A673 (cell line): ENCODE measurements at regions not wholly inside any gene's neighbourhood (a gene's known extent, or its start where the extent isn't known, plus 50 kb on each side); places are given as distances from the start of the nearest gene placed in this dataset.

Experiments
- BruUV-seq: library from RNA; stranded (reverse); fragments of 400-500 nt; replicated peaks from 2 replicates; lab custom pipeline; 2021; lab: Mats Ljungman, UMichigan
- CTCF ChIA-PET: fragments of 300-600 bp; sonication (Branson Sonifier 250); formaldehyde crosslinking; loops from one replicate; lab custom pipeline; 2022; ENCODE audit warnings: antibody characterized with exemption; lab: Charles Lee
- POLR2A ChIA-PET: fragments of 300-600 bp; sonication (Branson Sonifier 250); formaldehyde crosslinking; loops from one replicate; lab custom pipeline; 2022; ENCODE audit warnings: antibody characterized with exemption; ENCODE audit not compliant: low non-redundant PET; lab: Charles Lee
- DNase-seq: peaks from one replicate; pipeline ENCODE4 v3.0.0-alpha.2; 2015; ENCODE audit warnings: low spot score
- H3K27ac ChIP-seq: fragments of 200-600 bp; sonication (generic); 2 replicates; pipeline ENCODE4 v1.5.1; 2016; ENCODE audit warnings: mixed run types, low read depth, mild to moderate bottlenecking, mixed read lengths, antibody characterized with exemption, low read length; ENCODE audit not compliant: poor library complexity, severe bottlenecking
- H3K27me3 ChIP-seq: fragments of 200-600 bp; sonication (generic); replicated peaks from 2 replicates; pipeline ENCODE4 v1.6.1; 2017; ENCODE audit warnings: mixed run types, low read depth, mild to moderate bottlenecking, mixed read lengths, antibody characterized with exemption, low read length; ENCODE audit not compliant: insufficient read depth, poor library complexity
- H3K36me3 ChIP-seq: fragments of 200-600 bp; sonication (generic); 2 replicates; pipeline ENCODE4 v1.6.1; 2016; ENCODE audit warnings: mixed run types, mild to moderate bottlenecking, mixed read lengths, antibody characterized with exemption, low read length; ENCODE audit not compliant: insufficient read depth, poor library complexity, severe bottlenecking
- H3K4me1 ChIP-seq: fragments of 200-600 bp; sonication (generic); 2 replicates; pipeline ENCODE4 v1.6.1; 2017; ENCODE audit warnings: mixed run types, mild to moderate bottlenecking, mixed read lengths, antibody characterized with exemption, low read length; ENCODE audit not compliant: insufficient read depth, poor library complexity, severe bottlenecking
- H3K4me3 ChIP-seq: fragments of 200-600 bp; sonication (generic); 2 replicates; pipeline ENCODE4 v1.5.1; 2016; ENCODE audit warnings: low read depth, mixed run types, mild to moderate bottlenecking, mixed read lengths, low read length; ENCODE audit not compliant: poor library complexity, severe bottlenecking
- H3K9me3 ChIP-seq: fragments of 200-600 bp; sonication (generic); 2 replicates; pipeline ENCODE4 v1.6.1; 2016; ENCODE audit warnings: mixed run types, low read depth, mild to moderate bottlenecking, mixed read lengths, antibody characterized with exemption, low read length; ENCODE audit not compliant: poor library complexity, severe bottlenecking
- EZH2 ChIP-seq: fragments of 200-600 bp; sonication (generic); IDR thresholded peaks from 2 replicates; pipeline ENCODE4 v1.6.1; 2017; ENCODE audit warnings: borderline replicate concordance, low read depth, mild to moderate bottlenecking, mixed read lengths, antibody characterized with exemption, low read length; ENCODE audit not compliant: poor library complexity, severe bottlenecking
- intact Hi-C: fragments of 100-400 bp; cut with micrococcal nuclease; formaldehyde crosslinking; loops from one replicate; pipeline ENCODE4 v1.10.0; 2022; ENCODE audit not compliant: unreplicated experiment
- TF ChIP-seq, protein P1 (sequence below): fragments of 300-800, 200-600 bp; sonication (generic); conservative IDR thresholded peaks from 2 replicates; pipeline ENCODE4 v1.5.1; 2017; ENCODE audit warnings: low read depth, mild to moderate bottlenecking, antibody characterized with exemption, low read length, moderate library complexity, mixed read lengths

DNA sequence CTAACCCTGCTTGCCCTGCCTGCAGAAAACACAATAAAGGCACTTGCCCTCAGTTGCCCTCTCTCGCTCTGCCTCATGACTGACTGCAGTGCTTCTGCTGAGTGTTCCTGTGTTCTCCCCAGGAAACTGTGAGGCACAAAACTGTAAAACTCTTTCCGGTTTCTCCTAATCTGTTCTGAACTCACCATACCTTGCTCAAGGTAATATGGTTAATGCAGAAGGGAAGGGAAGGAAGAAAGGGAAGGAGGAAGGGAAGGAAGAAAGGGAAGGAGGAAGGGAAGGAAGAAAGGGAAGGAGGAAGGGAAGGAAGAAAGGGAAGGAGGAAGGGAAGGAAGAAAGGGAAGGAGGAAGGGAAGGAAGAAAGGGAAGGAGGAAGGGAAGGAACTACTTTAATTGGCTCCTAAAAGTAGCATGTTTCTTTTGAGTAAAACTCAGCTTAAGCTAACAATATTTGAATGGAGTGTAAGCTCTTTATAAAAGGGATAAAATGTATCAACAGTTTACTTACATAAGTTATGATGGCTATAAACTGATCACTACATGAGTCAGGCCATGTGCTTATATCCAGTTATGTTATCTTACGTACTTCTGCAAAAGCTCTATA, 334.0 kb upstream of the CLEC14A start:
- BruUV-seq: no TSS peak

GRCh38 chr14:38583471-38583870, 327.6 kb upstream of the CLEC14A start:
- intact Hi-C loops: no loop called here
- no TSS peak for BruUV-seq
- Histone ChIP-seq H3K4me3 (no peak overlapping the region), H3K27me3 (no peaks in the 10 kb centered on the region), H3K36me3 (no peaks in the 10 kb centered on the region), H3K4me1 (peaks cover 9% of the 10 kb centered on the region), H3K27ac (no peak overlapping the region), H3K9me3 (peaks cover 5% of the 10 kb centered on the region)
- POLR2A ChIA-PET: no interaction called here
- CTCF ChIA-PET: no interaction called here
- TF ChIP-seq, protein P1, sequence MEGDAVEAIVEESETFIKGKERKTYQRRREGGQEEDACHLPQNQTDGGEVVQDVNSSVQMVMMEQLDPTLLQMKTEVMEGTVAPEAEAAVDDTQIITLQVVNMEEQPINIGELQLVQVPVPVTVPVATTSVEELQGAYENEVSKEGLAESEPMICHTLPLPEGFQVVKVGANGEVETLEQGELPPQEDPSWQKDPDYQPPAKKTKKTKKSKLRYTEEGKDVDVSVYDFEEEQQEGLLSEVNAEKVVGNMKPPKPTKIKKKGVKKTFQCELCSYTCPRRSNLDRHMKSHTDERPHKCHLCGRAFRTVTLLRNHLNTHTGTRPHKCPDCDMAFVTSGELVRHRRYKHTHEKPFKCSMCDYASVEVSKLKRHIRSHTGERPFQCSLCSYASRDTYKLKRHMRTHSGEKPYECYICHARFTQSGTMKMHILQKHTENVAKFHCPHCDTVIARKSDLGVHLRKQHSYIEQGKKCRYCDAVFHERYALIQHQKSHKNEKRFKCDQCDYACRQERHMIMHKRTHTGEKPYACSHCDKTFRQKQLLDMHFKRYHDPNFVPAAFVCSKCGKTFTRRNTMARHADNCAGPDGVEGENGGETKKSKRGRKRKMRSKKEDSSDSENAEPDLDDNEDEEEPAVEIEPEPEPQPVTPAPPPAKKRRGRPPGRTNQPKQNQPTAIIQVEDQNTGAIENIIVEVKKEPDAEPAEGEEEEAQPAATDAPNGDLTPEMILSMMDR: no peak
- no peak for TF ChIP-seq EZH2
- DNase-seq: no peak

More for the DNA sequence above, 334.0 kb upstream of the CLEC14A start:
- ChIA-PET CTCF (no interaction called here), POLR2A (interaction anchor here (0.7 kb wide), 1 partner anchor 74 kb away, joined by 8 read pairs; no protein-coding TSS in a partner anchor)
- TF ChIP-seq, protein P1: no peak
- no peak for TF ChIP-seq EZH2
- intact Hi-C loops: no loop called here
- DNase-seq: no peak
- Histone ChIP-seq H3K4me1 (no peaks in the 10 kb centered on the region), H3K4me3 (no peak overlapping the region), H3K27ac (no peak overlapping the region), H3K27me3 (no peaks in the 10 kb centered on the region), H3K36me3 (no peaks in the 10 kb centered on the region), H3K9me3 (peaks cover 5% of the 10 kb centered on the region)

DNA sequence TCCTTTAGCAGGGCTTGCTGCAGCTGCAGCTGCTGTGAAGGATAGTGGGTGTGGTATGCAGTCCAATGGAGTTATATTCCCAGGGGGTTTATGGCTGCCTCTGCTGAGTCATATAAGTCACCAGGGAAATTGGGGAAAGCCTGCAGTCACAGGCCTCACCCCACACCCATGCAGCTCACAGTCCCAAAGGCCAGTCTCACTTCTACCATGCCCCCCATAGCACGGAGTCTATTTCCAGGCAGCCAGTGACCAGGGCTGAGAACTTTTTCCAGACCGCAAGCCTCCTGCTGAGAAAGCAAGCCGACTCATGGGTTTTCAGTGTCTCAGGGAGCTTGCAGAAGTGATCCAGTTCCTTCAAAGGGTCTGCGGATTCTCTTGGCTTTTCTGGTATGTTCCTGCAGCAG, 322.4 kb upstream of the CLEC14A start:
- Histone ChIP-seq H3K9me3 (peaks cover 4% of the 10 kb centered on the region), H3K27me3 (no peaks in the 10 kb centered on the region), H3K27ac (peak overlapping the region; percentile 20), H3K36me3 (no peaks in the 10 kb centered on the region), H3K4me3 (no peak overlapping the region), H3K4me1 (peaks cover 19% of the 10 kb centered on the region)
- DNase-seq: peak; percentile 79
- CTCF ChIA-PET: interaction anchor here (0.7 kb wide), 1 partner anchor 195 kb away, joined by 5 read pairs; no protein-coding TSS in a partner anchor
- TF ChIP-seq, protein P1: no peak
- TF ChIP-seq EZH2: no peak
- BruUV-seq: no TSS peak
- intact Hi-C loops: no loop called here
- POLR2A ChIA-PET: no interaction called here
